Prostate gland (tissue), 2 donors: ENCODE measurements at regions not wholly inside any gene's neighbourhood (a gene's known extent, or its start where the extent isn't known, plus 50 kb on each side); places are given as distances from the start of the nearest gene placed in this dataset.

Source experiments
- DNase-seq: peaks from one replicate; pipeline ENCODE4 v3.0.0-alpha.2; 2019; ENCODE audit warnings: low spot score
- H3K27ac ChIP-seq, 2 donors: fragments of 200-600 bp; sonication (generic); 2 replicates each; pipeline ENCODE4 v1.5.1; 2017 to 2019
- H3K27me3 ChIP-seq: fragments of 200-600 bp; sonication (generic); replicated peaks from 2 replicates; pipeline ENCODE4 v1.5.1; 2019; ENCODE audit not compliant: insufficient read depth
- H3K36me3 ChIP-seq, 2 donors: fragments of 200-600 bp; sonication (generic); 1 replicate in 1 of 2; 2 replicates in 1 of 2; pipeline versions ENCODE4 v1.5.1 to v1.8.1; 2017 to 2019
- H3K4me1 ChIP-seq: fragments of 200-600 bp; sonication (generic); replicated peaks from 2 replicates; pipeline ENCODE4 v1.5.1; 2019
- H3K4me3 ChIP-seq, 2 donors: fragments of 200-600 bp; sonication (generic); 2 replicates each; pipeline ENCODE4 v1.5.1; 2017 to 2019
- H3K9me3 ChIP-seq: fragments of 200-600 bp; sonication (generic); 2 replicates; pipeline ENCODE4 v1.5.1; 2017
- CTCF ChIP-seq, 4 experiments: fragments of 200-600 bp in 2 of 4; fragments of 450-650 bp in 2 of 4; sonication (generic) in 2 of 4; IDR thresholded peaks; 1 replicate in 3 of 4; 2 replicates in 1 of 4; pipeline ENCODE4 v1.5.1; 2016 to 2019; ENCODE audit warnings: antibody characterized with exemption in 4 of 4, mild to moderate bottlenecking in 2 of 4, moderate library complexity in 2 of 4
- POLR2A ChIP-seq: fragments of 450-650 bp; IDR thresholded peaks from one replicate; pipeline ENCODE4 v1.6.1; 2016; ENCODE audit warnings: antibody characterized with exemption, mild to moderate bottlenecking
- POLR2AphosphoS5 ChIP-seq: sonication (generic); formaldehyde crosslinking; IDR thresholded peaks from one replicate; pipeline ENCODE4 v1.6.1; 2017; ENCODE audit warnings: antibody characterized with exemption
- WGBS: methylation state at CpG from one replicate; pipeline ENCODE4 v1.1.5; 2018; 5-methylcytosine and 5-hydroxymethylcytosine counted together
- intact Hi-C: fragments of 100-400 bp; cut with DNase I; formaldehyde crosslinking; loops from one replicate; pipeline ENCODE4 v1.14.2; 2022

- Histone ChIP-seq H3K4me1 (no peaks in the 10 kb centered on the region), H3K27ac (no peak overlapping the region), H3K27me3 (no peaks in the 10 kb centered on the region), H3K9me3 (no peaks in the 10 kb centered on the region), H3K4me3 (no peak overlapping the region), H3K36me3 (no peaks in the 10 kb centered on the region)
- 93% methylated on average over 3 of the region's 3 CpGs for WGBS
- intact Hi-C loops = no loop called here
- no peak for DNase-seq
- no peak for TF ChIP-seq POLR2AphosphoS5
- no peak for TF ChIP-seq POLR2A
- no peak for TF ChIP-seq CTCF (IDR thresholded peaks at IDR 0.05)
Measured at GRCh38 chr3:64432870-64433269, 207.6 kb upstream of the PRICKLE2 start.

GRCh38 chr3:64431526-64432091, 206.3 kb upstream of the PRICKLE2 start:
- intact Hi-C loops = no loop called here
- no peaks in the 10 kb centered on the region for H3K4me1 ChIP-seq
- H3K27me3 ChIP-seq = no peaks in the 10 kb centered on the region
- 61% methylated on average over 6 of the region's 6 CpGs for WGBS
- TF ChIP-seq POLR2AphosphoS5 (no peak), POLR2A (no peak), CTCF (IDR thresholded peaks at IDR 0.05) (no peak)
- H3K27ac ChIP-seq = no peak overlapping the region
- no peak overlapping the region for H3K4me3 ChIP-seq
- H3K36me3 ChIP-seq = no peaks in the 10 kb centered on the region
- H3K9me3 ChIP-seq = no peaks in the 10 kb centered on the region
- no peak for DNase-seq

- TF ChIP-seq POLR2A (no peak), CTCF (IDR thresholded peaks at IDR 0.05) (no peak), POLR2AphosphoS5 (no peak)
- Histone ChIP-seq H3K27ac (no peak overlapping the region), H3K36me3 (no peaks in the 10 kb centered on the region), H3K27me3 (no peaks in the 10 kb centered on the region), H3K4me3 (no peak overlapping the region), H3K9me3 (no peaks in the 10 kb centered on the region), H3K4me1 (no peaks in the 10 kb centered on the region)
- no peak for DNase-seq
- 94% methylated on average over 3 of the region's 3 CpGs for whole genome bisulfite sequencing
- intact Hi-C loops = no loop called here
Measured at GRCh38 chr3:64427671-64428070, 202.4 kb upstream of the PRICKLE2 start.

- no peak for TF ChIP-seq POLR2AphosphoS5
- no peak for TF ChIP-seq POLR2A
- no peak for TF ChIP-seq CTCF (IDR thresholded peaks at IDR 0.05)
- intact Hi-C loops = no loop called here
- Histone ChIP-seq H3K4me1 (no peaks in the 10 kb centered on the region), H3K27me3 (no peaks in the 10 kb centered on the region), H3K36me3 (no peaks in the 10 kb centered on the region), H3K9me3 (no peaks in the 10 kb centered on the region), H3K27ac (no peak overlapping the region), H3K4me3 (no peak overlapping the region)
- 73% methylated on average over 3 of the region's 3 CpGs for WGBS
- no peak for DNase-seq
Measured at GRCh38 chr3:64426551-64426950, 201.3 kb upstream of the PRICKLE2 start.

GRCh38 chr3:64422932-64423331, 197.7 kb upstream of the PRICKLE2 start:
- no peaks in the 10 kb centered on the region for H3K9me3 ChIP-seq
- intact Hi-C loops = no loop called here
- 75% methylated on average over 4 of the region's 4 CpGs for WGBS
- H3K27ac ChIP-seq = no peak overlapping the region
- DNase-seq = no peak
- H3K4me3 ChIP-seq = no peak overlapping the region
- H3K36me3 ChIP-seq = no peaks in the 10 kb centered on the region
- TF ChIP-seq POLR2AphosphoS5 = no peak
- TF ChIP-seq CTCF (IDR thresholded peaks at IDR 0.05) = no peak
- no peak for TF ChIP-seq POLR2A
- H3K4me1 ChIP-seq = no peaks in the 10 kb centered on the region
- no peaks in the 10 kb centered on the region for H3K27me3 ChIP-seq
